ENCODE measurements at regions not wholly inside any gene's neighbourhood (a gene's known extent, or its start where the extent isn't known, plus 50 kb on each side); places are given as distances from the start of the nearest gene placed in this dataset.

DNA sequence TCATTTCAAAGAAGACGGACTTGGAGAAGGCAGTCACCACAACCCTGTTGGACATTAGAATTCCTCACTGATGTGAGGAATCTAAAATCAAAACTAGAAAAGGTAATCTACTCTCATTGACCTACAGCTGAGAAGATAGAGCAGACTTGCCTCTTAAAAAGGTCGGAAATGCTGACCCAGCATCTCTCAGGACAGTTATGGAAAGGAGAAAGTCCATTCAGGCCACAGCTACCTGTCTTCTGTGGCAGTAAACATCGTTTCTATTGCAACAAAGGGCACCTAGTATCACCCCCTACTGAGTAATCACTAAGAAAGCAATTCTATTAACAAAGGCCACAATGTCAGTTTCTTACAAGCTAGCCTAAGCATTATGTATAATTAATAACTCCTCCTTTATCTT is 601.7 kb downstream of the PRELID2 start:
- no peak for DNase-seq (ENCODE audit: low read depth)
- TF ChIP-seq, protein P1, sequence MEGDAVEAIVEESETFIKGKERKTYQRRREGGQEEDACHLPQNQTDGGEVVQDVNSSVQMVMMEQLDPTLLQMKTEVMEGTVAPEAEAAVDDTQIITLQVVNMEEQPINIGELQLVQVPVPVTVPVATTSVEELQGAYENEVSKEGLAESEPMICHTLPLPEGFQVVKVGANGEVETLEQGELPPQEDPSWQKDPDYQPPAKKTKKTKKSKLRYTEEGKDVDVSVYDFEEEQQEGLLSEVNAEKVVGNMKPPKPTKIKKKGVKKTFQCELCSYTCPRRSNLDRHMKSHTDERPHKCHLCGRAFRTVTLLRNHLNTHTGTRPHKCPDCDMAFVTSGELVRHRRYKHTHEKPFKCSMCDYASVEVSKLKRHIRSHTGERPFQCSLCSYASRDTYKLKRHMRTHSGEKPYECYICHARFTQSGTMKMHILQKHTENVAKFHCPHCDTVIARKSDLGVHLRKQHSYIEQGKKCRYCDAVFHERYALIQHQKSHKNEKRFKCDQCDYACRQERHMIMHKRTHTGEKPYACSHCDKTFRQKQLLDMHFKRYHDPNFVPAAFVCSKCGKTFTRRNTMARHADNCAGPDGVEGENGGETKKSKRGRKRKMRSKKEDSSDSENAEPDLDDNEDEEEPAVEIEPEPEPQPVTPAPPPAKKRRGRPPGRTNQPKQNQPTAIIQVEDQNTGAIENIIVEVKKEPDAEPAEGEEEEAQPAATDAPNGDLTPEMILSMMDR (conservative IDR thresholded peaks at IDR 0.05; ENCODE audit: low read depth, low read length) = no peak
- no peak overlapping the region for H3K4me3 ChIP-seq (ENCODE audit: low read depth, low read length)

DNA sequence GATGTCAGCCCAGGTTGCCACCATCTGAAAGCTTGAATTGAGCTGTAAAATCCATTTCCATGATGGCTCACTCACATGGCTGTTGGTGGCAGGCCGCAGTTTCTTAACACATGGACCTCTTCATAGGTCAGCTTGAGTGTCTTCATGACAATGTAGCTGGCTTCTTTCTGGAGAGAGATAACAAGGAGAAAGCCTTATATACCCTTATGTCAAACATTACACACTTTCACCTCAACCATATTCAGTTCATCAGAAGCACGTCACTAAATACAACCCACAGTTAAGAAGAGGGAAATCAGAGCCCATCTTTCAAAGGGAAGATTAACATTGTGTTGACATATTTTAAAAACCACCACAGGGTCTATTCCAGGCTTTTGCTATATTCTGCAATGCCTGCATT is 604.4 kb downstream of the PRELID2 start:
- H3K4me3 ChIP-seq (ENCODE audit: low read depth, low read length) = no peak overlapping the region
- TF ChIP-seq, protein P1 (conservative IDR thresholded peaks at IDR 0.05; ENCODE audit: low read depth, low read length) = no peak
- DNase-seq (ENCODE audit: low read depth) = no peak

DNA sequence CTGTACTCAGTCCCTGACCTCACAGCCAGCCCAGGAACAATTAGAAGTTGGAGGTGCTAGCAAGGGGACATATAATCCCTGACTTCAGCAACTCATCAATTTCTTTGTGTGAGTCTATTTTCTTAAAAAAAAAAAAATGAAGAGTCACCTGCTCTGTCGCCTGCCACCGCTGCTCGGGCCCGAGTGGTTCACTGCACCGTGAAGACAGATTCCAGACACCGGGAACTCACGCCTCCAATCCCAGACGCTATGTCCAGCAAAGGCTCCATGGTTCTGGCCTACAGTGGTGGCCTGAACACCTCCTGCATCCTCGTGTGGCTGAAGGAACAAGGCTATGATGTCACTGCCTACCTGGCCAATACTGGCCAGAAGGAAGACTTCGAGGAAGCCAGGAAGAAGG is 606.6 kb downstream of the PRELID2 start:
- TF ChIP-seq, protein P1 (conservative IDR thresholded peaks at IDR 0.05; ENCODE audit: low read depth, low read length) = no peak
- DNase-seq (ENCODE audit: low read depth) = no peak
- H3K4me3 ChIP-seq (ENCODE audit: low read depth, low read length) = no peak overlapping the region

DNA sequence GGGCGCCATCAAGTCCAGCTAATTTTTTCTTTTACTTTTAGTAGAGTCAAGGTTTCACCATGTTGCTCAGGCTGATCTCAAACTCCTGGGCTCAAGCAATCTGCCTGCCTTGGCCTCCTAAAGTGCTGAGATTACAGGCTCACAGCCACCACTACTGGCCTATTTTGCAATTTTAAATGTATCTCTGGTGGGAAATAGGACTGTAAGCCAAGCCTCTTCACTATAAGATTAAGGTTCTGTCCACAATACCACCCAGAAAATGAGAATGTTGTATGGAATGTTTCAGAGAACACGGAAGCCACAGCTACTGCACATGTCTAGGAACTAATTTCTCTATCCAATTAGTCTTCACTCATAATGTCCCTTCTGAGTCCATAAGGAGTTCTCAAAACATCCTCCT is 607.3 kb downstream of the PRELID2 start:
- no peak overlapping the region for H3K4me3 ChIP-seq (ENCODE audit: low read depth, low read length)
- no peak for DNase-seq (ENCODE audit: low read depth)

DNA sequence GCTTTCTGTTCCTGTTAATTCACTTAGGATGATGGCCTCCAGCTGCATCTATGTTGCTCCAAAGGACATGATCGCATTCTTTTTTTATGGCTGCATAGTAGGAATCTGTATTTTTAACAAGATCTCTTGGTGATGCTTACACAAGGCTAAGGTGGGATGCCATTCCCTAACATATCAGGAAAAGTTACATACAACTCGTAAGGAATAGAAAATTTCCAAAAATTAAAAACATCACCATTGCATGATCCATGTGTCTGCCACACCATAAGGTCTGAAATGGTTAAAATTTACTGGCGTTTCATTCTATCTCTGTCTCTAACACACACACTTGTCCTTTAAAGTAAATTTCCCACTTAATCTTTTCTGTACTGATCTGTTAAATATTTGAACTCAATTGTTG is 608.4 kb downstream of the PRELID2 start:
- H3K4me3 ChIP-seq (ENCODE audit: low read depth, low read length) = no peak overlapping the region
- TF ChIP-seq, protein P1 (conservative IDR thresholded peaks at IDR 0.05; ENCODE audit: low read depth, low read length) = no peak
- no peak for DNase-seq (ENCODE audit: low read depth)

More for the DNA sequence above, 607.3 kb downstream of the PRELID2 start:
- TF ChIP-seq, protein P1 (conservative IDR thresholded peaks at IDR 0.05; ENCODE audit: low read depth, low read length) = no peak

DNA sequence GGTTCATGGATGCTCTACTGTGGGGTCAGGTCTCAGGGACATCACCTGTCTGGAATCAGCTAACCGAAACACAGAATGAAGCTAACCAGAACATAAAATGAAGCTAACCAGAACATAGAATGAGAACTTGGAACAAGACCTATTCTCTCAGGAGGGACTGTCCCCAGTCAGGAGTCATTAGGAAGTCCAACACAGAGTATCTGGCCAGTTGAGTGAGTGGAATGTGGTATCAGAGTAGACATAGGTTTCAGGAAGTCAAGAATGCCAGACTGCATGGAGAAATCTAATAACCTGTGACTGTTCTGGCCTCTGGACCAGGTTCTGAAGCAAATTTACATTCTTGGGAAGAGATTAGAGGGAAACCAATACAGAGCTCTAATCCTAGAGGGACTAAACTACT is 609.6 kb downstream of the PRELID2 start:
- DNase-seq (ENCODE audit: low read depth) = no peak
- no peak overlapping the region for H3K4me3 ChIP-seq (ENCODE audit: low read depth, low read length)
- TF ChIP-seq, protein P1 (conservative IDR thresholded peaks at IDR 0.05; ENCODE audit: low read depth, low read length) = no peak

DNA sequence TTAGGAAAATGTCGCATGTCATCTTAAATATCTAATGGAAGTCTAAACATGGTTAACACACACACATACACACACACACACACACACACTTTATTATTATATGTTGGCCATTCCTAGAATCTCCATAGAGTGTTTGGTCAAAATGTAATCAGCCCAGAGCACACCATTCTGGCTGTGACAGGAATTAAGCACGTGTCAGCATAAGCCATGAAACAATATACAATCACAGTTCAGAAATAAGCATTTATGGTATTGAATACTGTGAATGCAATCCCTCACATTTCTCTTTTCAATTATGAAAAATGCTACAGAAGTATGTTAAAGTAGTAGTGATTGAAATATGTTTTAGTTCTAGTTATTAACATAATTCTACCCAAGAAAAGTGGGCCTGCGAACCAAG is 611.6 kb downstream of the PRELID2 start:
- H3K4me3 ChIP-seq (ENCODE audit: low read depth, low read length) = no peak overlapping the region
- TF ChIP-seq, protein P1 (conservative IDR thresholded peaks at IDR 0.05; ENCODE audit: low read depth, low read length) = no peak
- DNase-seq (ENCODE audit: low read depth) = no peak
